Fibroblast of skin of left quadriceps (primary cell): ENCODE measurements at regions not wholly inside any gene's neighbourhood (a gene's known extent, or its start where the extent isn't known, plus 50 kb on each side); places are given as distances from the start of the nearest gene placed in this dataset.
A peak's percentile ranks its signal among the peaks of the same experiment; 100 is the strongest.

Experiments used
- DNase-seq, 2 experiments: peaks; one replicate each; pipeline ENCODE4 v3.0.0-alpha.2; 2013; ENCODE audit warnings: low read depth in 2 of 2

GRCh38 chr5:65068410-65068809 lies 299.7 kb downstream of the CWC27 start:
- no peak for DNase-seq

- no peak for DNase-seq
These were observed 301.3 kb downstream of the CWC27 start for GRCh38 chr5:65070026-65070425.

- DNase-seq: no peak
These were observed 304.1 kb downstream of the CWC27 start for GRCh38 chr5:65072850-65073249.

- peak; percentile 54 to 57 for DNase-seq
These were observed 304.5 kb downstream of the CWC27 start for GRCh38 chr5:65073250-65073661.

GRCh38 chr5:65075623-65076250 lies 307.0 kb downstream of the CWC27 start:
- DNase-seq: no peak

GRCh38 chr5:65076251-65076869 lies 307.6 kb downstream of the CWC27 start:
- peak; percentile 55 to 65 for DNase-seq

GRCh38 chr5:65077653-65078052 lies 308.9 kb downstream of the CWC27 start:
- no peak for DNase-seq

GRCh38 chr5:65078331-65078730 lies 309.6 kb downstream of the CWC27 start:
- DNase-seq: peak in 1 of 2 experiments; percentile 45

GRCh38 chr5:65081071-65081470 lies 312.3 kb downstream of the CWC27 start:
- DNase-seq: no peak

GRCh38 chr5:65084795-65085515 lies 316.2 kb downstream of the CWC27 start:
- no peak for DNase-seq

- no peak for DNase-seq
These were observed 316.8 kb downstream of the CWC27 start for GRCh38 chr5:65085516-65085850.

GRCh38 chr5:65086234-65086890 lies 317.6 kb downstream of the CWC27 start:
- DNase-seq: no peak

GRCh38 chr5:65087154-65087553 lies 318.4 kb downstream of the CWC27 start:
- DNase-seq: no peak

- no peak for DNase-seq
These were observed 325.5 kb downstream of the CWC27 start for GRCh38 chr5:65094279-65094678.

GRCh38 chr5:65098393-65098792 lies 329.7 kb downstream of the CWC27 start:
- no peak for DNase-seq
